Activated CD4-positive, alpha-beta T cell treated with anti-CD3 and anti-CD28 coated beads for 48 hours (primary cell): ENCODE measurements at regions not wholly inside any gene's neighbourhood (a gene's known extent, or its start where the extent isn't known, plus 50 kb on each side); places are given as distances from the start of the nearest gene placed in this dataset.

Experiments used
- DNase-seq: peaks from one replicate; pipeline ENCODE4 v3.0.0-alpha.2; 2020

- no peak for DNase-seq
These were observed 81.4 kb downstream of the MYCN start for GRCh38 chr2:16021611-16022363.

- no peak for DNase-seq
These were observed 80.1 kb downstream of the MYCN start for GRCh38 chr2:16020389-16021008.

- no peak for DNase-seq
These were observed 79.4 kb downstream of the MYCN start for GRCh38 chr2:16019617-16020351.

- DNase-seq: no peak
These were observed 78.7 kb downstream of the MYCN start for GRCh38 chr2:16019060-16019480.

- no peak for DNase-seq
These were observed 78.1 kb downstream of the MYCN start for GRCh38 chr2:16018277-16019059.

GRCh38 chr2:16016282-16016681 lies 75.9 kb downstream of the MYCN start:
- no peak for DNase-seq

GRCh38 chr2:16015903-16016265 lies 75.5 kb downstream of the MYCN start:
- DNase-seq: no peak

GRCh38 chr2:16015210-16015902 lies 75.0 kb downstream of the MYCN start:
- DNase-seq: no peak

- DNase-seq: no peak
These were observed 74.5 kb downstream of the MYCN start for GRCh38 chr2:16014802-16015201.

- no peak for DNase-seq
These were observed 73.9 kb downstream of the MYCN start for GRCh38 chr2:16014041-16014787.

GRCh38 chr2:16013359-16013911 lies 73.1 kb downstream of the MYCN start:
- DNase-seq: no peak

GRCh38 chr2:16012626-16013358 lies 72.4 kb downstream of the MYCN start:
- no peak for DNase-seq

GRCh38 chr2:16012029-16012596 lies 71.8 kb downstream of the MYCN start:
- DNase-seq: no peak

GRCh38 chr2:16011621-16011960 lies 71.2 kb downstream of the MYCN start:
- no peak for DNase-seq

GRCh38 chr2:16010951-16011620 lies 70.7 kb downstream of the MYCN start:
- no peak for DNase-seq

- DNase-seq: no peak
These were observed 69.7 kb downstream of the MYCN start for GRCh38 chr2:16010011-16010410.

GRCh38 chr2:16009560-16009959 lies 69.2 kb downstream of the MYCN start:
- DNase-seq: no peak

- DNase-seq: no peak
These were observed 68.5 kb downstream of the MYCN start for GRCh38 chr2:16008856-16009255.

GRCh38 chr2:16008331-16008850 lies 68.0 kb downstream of the MYCN start:
- no peak for DNase-seq
